NCI-H1930 (cell line): ENCODE measurements at regions not wholly inside any gene's neighbourhood (a gene's known extent, or its start where the extent isn't known, plus 50 kb on each side); places are given as distances from the start of the nearest gene placed in this dataset.
"Not testable (repeated sequence)": the region's sequence is repeated elsewhere in the genome, so short reads cannot be mapped to it uniquely, and the experiment has no call there.

Experiments
- DNase-seq, 2 experiments: peaks; one replicate each; lab custom pipeline; 2025; lab: John Stamatoyannopoulos, UW

- DNase-seq: no peak
Observed at GRCh38 chr6:112983713-112984261, 636.7 kb downstream of the RFPL4B start.

- no peak for DNase-seq
Observed at GRCh38 chr6:112984899-112985298, 637.8 kb downstream of the RFPL4B start.

- DNase-seq: no peak
Observed at GRCh38 chr6:112986321-112986720, 639.2 kb downstream of the RFPL4B start.

GRCh38 chr6:112988748-112989147 is 641.6 kb downstream of the RFPL4B start:
- no peak for DNase-seq

- DNase-seq: no peak
Observed at GRCh38 chr6:112990971-112991370, 643.8 kb downstream of the RFPL4B start.

- DNase-seq: no peak
Observed at GRCh38 chr6:112991912-112992311, 644.8 kb downstream of the RFPL4B start.

GRCh38 chr6:112997421-112998085 is 650.4 kb downstream of the RFPL4B start:
- DNase-seq: no peak

- DNase-seq: no peak
Observed at GRCh38 chr6:113004054-113004453, 656.9 kb downstream of the RFPL4B start.

- no peak for DNase-seq
Observed at GRCh38 chr6:113004470-113005270, 657.5 kb downstream of the RFPL4B start.

GRCh38 chr6:113006494-113006893 is 659.4 kb downstream of the RFPL4B start:
- no peak for DNase-seq

GRCh38 chr6:113009682-113010081 is 662.6 kb downstream of the RFPL4B start:
- no peak for DNase-seq

- DNase-seq: no peak
Observed at GRCh38 chr6:113010196-113010989, 663.3 kb downstream of the RFPL4B start.

- DNase-seq: no peak
Observed at GRCh38 chr6:113011389-113011788, 664.3 kb downstream of the RFPL4B start.

- DNase-seq: no peak
Observed at GRCh38 chr6:113011801-113012200, 664.7 kb downstream of the RFPL4B start.

GRCh38 chr6:113015249-113015648 is 668.1 kb downstream of the RFPL4B start:
- no peak for DNase-seq

GRCh38 chr6:113017353-113017752 is 670.2 kb downstream of the RFPL4B start:
- no peak for DNase-seq

GRCh38 chr6:113018351-113019151 is 671.4 kb downstream of the RFPL4B start:
- no peak for DNase-seq

- DNase-seq: no peak
Observed at GRCh38 chr6:113019176-113019575, 672.0 kb downstream of the RFPL4B start.

GRCh38 chr6:113027780-113028179 is 680.6 kb downstream of the RFPL4B start:
- DNase-seq: no peak

GRCh38 chr6:113029161-113029560 is 682.0 kb downstream of the RFPL4B start:
- DNase-seq: not testable (repeated sequence)

GRCh38 chr6:113031591-113032238 is 684.6 kb downstream of the RFPL4B start:
- DNase-seq: no peak
